Smooth muscle cell (in vitro differentiated cells): ENCODE measurements at regions not wholly inside any gene's neighbourhood (a gene's known extent, or its start where the extent isn't known, plus 50 kb on each side); places are given as distances from the start of the nearest gene placed in this dataset.

Source experiments
- DNase-seq: peaks from one replicate; lab custom pipeline; 2025; ENCODE audit not compliant: unreplicated experiment; lab: John Stamatoyannopoulos, UW
- H2AFZ ChIP-seq: fragments of 200-600 bp; sonication (generic); 2 replicates; pipeline ENCODE4 v1.6.0; 2016; ENCODE audit warnings: antibody characterized with exemption, low read depth, mild to moderate bottlenecking
- H3F3A ChIP-seq: fragments of 200-600 bp; sonication (generic); 2 replicates; pipeline ENCODE4 v1.6.0; 2017; ENCODE audit warnings: antibody characterized with exemption, low read depth
- H3K27ac ChIP-seq: fragments of 200-600 bp; sonication (generic); 2 replicates; pipeline ENCODE4 v1.5.1; 2016; ENCODE audit warnings: low read depth, mild to moderate bottlenecking
- H3K27me3 ChIP-seq: fragments of 200-600 bp; sonication (generic); 2 replicates; pipeline ENCODE4 v1.6.1; 2016; ENCODE audit warnings: low read depth, mild to moderate bottlenecking
- H3K36me3 ChIP-seq: fragments of 200-600 bp; sonication (generic); 2 replicates; pipeline ENCODE4 v1.5.1; 2016; ENCODE audit warnings: low read depth
- H3K4me1 ChIP-seq: fragments of 200-600 bp; sonication (generic); 2 replicates; pipeline ENCODE4 v1.5.1; 2016; ENCODE audit warnings: low read depth
- H3K4me2 ChIP-seq: fragments of 200-600 bp; sonication (generic); 2 replicates; pipeline ENCODE4 v1.6.0; 2016; ENCODE audit warnings: mild to moderate bottlenecking
- H3K4me3 ChIP-seq: fragments of 200-600 bp; sonication (generic); 2 replicates; pipeline ENCODE4 v1.5.1; 2016; ENCODE audit warnings: mild to moderate bottlenecking
- H3K79me2 ChIP-seq: fragments of 200-600 bp; sonication (generic); 2 replicates; pipeline ENCODE4 v1.6.0; 2016; ENCODE audit warnings: low read depth, mild to moderate bottlenecking
- H3K9ac ChIP-seq: fragments of 200-600 bp; sonication (generic); 2 replicates; pipeline ENCODE4 v1.6.0; 2016; ENCODE audit warnings: low read depth
- H3K9me3 ChIP-seq: fragments of 200-600 bp; sonication (generic); replicated peaks from 2 replicates; pipeline ENCODE4 v1.5.1; 2016; ENCODE audit warnings: low read depth
- H4K20me1 ChIP-seq: fragments of 200-600 bp; sonication (generic); 2 replicates; pipeline ENCODE4 v1.6.0; 2016; ENCODE audit warnings: low read depth
- CTCF ChIP-seq: fragments of 200-600 bp; sonication (generic); IDR thresholded peaks from 2 replicates; pipeline ENCODE4 v1.5.1; 2017; ENCODE audit warnings: borderline replicate concordance, mild to moderate bottlenecking, antibody characterized with exemption; ENCODE audit not compliant: insufficient read depth, poor library complexity, severe bottlenecking
- WGBS: methylation state at CpG from one replicate; pipeline ENCODE4 v1.1.7; 2016; ENCODE audit warnings: low lambda C conversion rate; 5-methylcytosine and 5-hydroxymethylcytosine counted together

GRCh38 chr6:146905181-146905704, 299.0 kb upstream of the STXBP5 start:
- H3K9me3 ChIP-seq: no peaks in the 10 kb centered on the region
- no peak overlapping the region for H3K9ac ChIP-seq
- H3K4me1 ChIP-seq: peaks cover 9% of the 10 kb centered on the region
- H3K36me3 ChIP-seq: no peaks in the 10 kb centered on the region
- no peak for TF ChIP-seq CTCF
- H3K4me3 ChIP-seq: no peak overlapping the region
- DNase-seq: no peak
- no peak overlapping the region for H2AFZ ChIP-seq
- no peak overlapping the region for H3K27ac ChIP-seq
- H3K27me3 ChIP-seq: no peaks in the 10 kb centered on the region
- no peak overlapping the region for H3K4me2 ChIP-seq
- no peaks in the 10 kb centered on the region for H3F3A ChIP-seq
- no peaks in the 10 kb centered on the region for H4K20me1 ChIP-seq
- no peaks in the 10 kb centered on the region for H3K79me2 ChIP-seq

GRCh38 chr6:146908786-146909185, 295.4 kb upstream of the STXBP5 start:
- Histone ChIP-seq H3K79me2 (no peaks in the 10 kb centered on the region), H3F3A (peaks cover 9% of the 10 kb centered on the region), H3K4me2 (no peak overlapping the region), H3K4me1 (peaks cover 8% of the 10 kb centered on the region), H3K27me3 (no peaks in the 10 kb centered on the region), H3K9ac (no peak overlapping the region), H4K20me1 (no peaks in the 10 kb centered on the region), H3K36me3 (no peaks in the 10 kb centered on the region), H2AFZ (no peak overlapping the region), H3K9me3 (no peaks in the 10 kb centered on the region), H3K4me3 (no peak overlapping the region), H3K27ac (no peak overlapping the region)
- DNase-seq: no peak
- WGBS: 94% methylated on average over 4 of the region's 4 CpGs
- no peak for TF ChIP-seq CTCF

GRCh38 chr6:146909376-146909775, 294.8 kb upstream of the STXBP5 start:
- no peak for TF ChIP-seq CTCF
- Histone ChIP-seq H3K27ac (no peak overlapping the region), H3K79me2 (no peaks in the 10 kb centered on the region), H3K9me3 (no peaks in the 10 kb centered on the region), H3K4me2 (no peak overlapping the region), H3F3A (peaks cover 11% of the 10 kb centered on the region), H3K36me3 (no peaks in the 10 kb centered on the region), H3K4me3 (no peak overlapping the region), H3K9ac (no peak overlapping the region), H3K4me1 (peaks cover 8% of the 10 kb centered on the region), H3K27me3 (no peaks in the 10 kb centered on the region), H2AFZ (no peak overlapping the region), H4K20me1 (no peaks in the 10 kb centered on the region)
- 93% methylated on average over 2 of the region's 2 CpGs for WGBS
- DNase-seq: no peak

GRCh38 chr6:146909886-146910285, 294.3 kb upstream of the STXBP5 start:
- Histone ChIP-seq H3K9ac (no peak overlapping the region), H3K4me2 (no peak overlapping the region), H3K36me3 (no peaks in the 10 kb centered on the region), H3K4me3 (no peak overlapping the region), H3F3A (peaks cover 13% of the 10 kb centered on the region), H3K9me3 (no peaks in the 10 kb centered on the region), H2AFZ (no peak overlapping the region), H4K20me1 (no peaks in the 10 kb centered on the region), H3K79me2 (no peaks in the 10 kb centered on the region), H3K27me3 (no peaks in the 10 kb centered on the region), H3K27ac (no peak overlapping the region), H3K4me1 (peaks cover 9% of the 10 kb centered on the region)
- no peak for DNase-seq
- WGBS: 95% methylated on average over 2 of the region's 2 CpGs
- no peak for TF ChIP-seq CTCF
